Aorta (tissue), 5 donors: ENCODE measurements at regions not wholly inside any gene's neighbourhood (a gene's known extent, or its start where the extent isn't known, plus 50 kb on each side); places are given as distances from the start of the nearest gene placed in this dataset.
A peak's percentile ranks its signal among the peaks of the same experiment; 100 is the strongest.

ENCODE experiments used
- ATAC-seq: fragments of 200-7000 bp; cut with Tn5 transposase; one replicate; pipeline ENCODE4 v1.9.1; 2022; ENCODE audit warnings: moderate library complexity; ENCODE audit not compliant: low FRiP score
- DNase-seq, 2 donors: peaks; one replicate each; pipeline ENCODE4 v3.0.0-alpha.2; 2020
- H3K27ac ChIP-seq, 2 donors: one replicate each; pipeline ENCODE4 v1.5.1; 2013; ENCODE audit warnings: low read length in 2 of 2, mild to moderate bottlenecking in 2 of 2, moderate library complexity in 2 of 2, control low read depth in 1 of 2, inconsistent platforms in 1 of 2, low read depth in 1 of 2
- H3K27me3 ChIP-seq, 2 donors: one replicate each; pipeline ENCODE4 v1.6.1; 2013; ENCODE audit warnings: control low read depth in 1 of 2, low read length in 1 of 2, mild to moderate bottlenecking in 1 of 2, moderate library complexity in 1 of 2; ENCODE audit not compliant: insufficient read depth in 2 of 2, control insufficient read depth in 1 of 2
- H3K36me3 ChIP-seq, 2 donors: one replicate each; pipeline ENCODE4 v1.6.1; 2013; ENCODE audit warnings: control low read depth in 1 of 2, low read length in 1 of 2, mild to moderate bottlenecking in 1 of 2; ENCODE audit not compliant: insufficient read depth in 2 of 2, control insufficient read depth in 1 of 2
- H3K4me1 ChIP-seq, 2 donors: one replicate each; pipeline ENCODE4 v1.6.1; 2013; ENCODE audit warnings: low read length in 2 of 2, control low read depth in 1 of 2, mild to moderate bottlenecking in 1 of 2, moderate library complexity in 1 of 2; ENCODE audit not compliant: insufficient read depth in 2 of 2, control insufficient read depth in 1 of 2
- H3K4me3 ChIP-seq, 2 donors: one replicate each; pipeline ENCODE4 v1.5.1; 2013; ENCODE audit warnings: low read length in 2 of 2, control low read depth in 1 of 2, mild to moderate bottlenecking in 1 of 2
- H3K9me3 ChIP-seq: one replicate; pipeline ENCODE4 v1.6.1; 2013; ENCODE audit warnings: mild to moderate bottlenecking, low read length; ENCODE audit not compliant: control insufficient read depth
- WGBS, 2 donors: extraction: QIAGEN DNeasy Blood & Tissue Kit; methylation state at CpG; one replicate each; pipeline ENCODE4 v1.1.7; 2013; 5-methylcytosine and 5-hydroxymethylcytosine counted together
- intact Hi-C, 2 donors: fragments of 100-400 bp; cut with DNase I; formaldehyde crosslinking; loops; one replicate each; pipeline versions ENCODE4 v1.14.2 to v1.15.0; 2022
- donor health status: healthy with polysubstance abuse.
- donor health status: Bipolar disorder and iron deficiency.
- donor health status: DM: no; HTN: no; CAD: no.
- donor health status: DM: no; HTN: no; CAD: no.
- donor health status: DM: yes; HTN: yes; CAD: no.

GRCh38 chr16:22763437-22764080 lies 50.4 kb upstream of the HS3ST2 start:
- WGBS, 2 donors, result 28 to 34% methylated on average over 7 of the region's 7 CpGs
- no peak overlapping the region for H3K27ac ChIP-seq
- ATAC-seq, result peak; percentile 70

More at GRCh38 chr16:22763437-22764080, 50.4 kb upstream of the HS3ST2 start:
- intact Hi-C loops, result no loop called here
- no peak overlapping the region for H3K4me3 ChIP-seq
- H3K27me3 ChIP-seq, result no peaks in the 10 kb centered on the region
- DNase-seq, result peak; percentile 50 to 73
- no peaks in the 10 kb centered on the region for H3K36me3 ChIP-seq
- H3K4me1 ChIP-seq, result peaks cover 0 to 5% of the 10 kb centered on the region in 2 donors
- no peaks in the 10 kb centered on the region for H3K9me3 ChIP-seq
